Astrocyte (in vitro differentiated cells and primary cell): ENCODE measurements at regions not wholly inside any gene's neighbourhood (a gene's known extent, or its start where the extent isn't known, plus 50 kb on each side); places are given as distances from the start of the nearest gene placed in this dataset.

Experiments used
- DNase-seq: peaks from one replicate; pipeline ENCODE4 v3.0.0-alpha.2; 2010; ENCODE audit warnings: low read depth
- FAIRE-seq: peaks from 2 replicates; lab custom pipeline; 2011; peaks lifted over from hg19 to GRCh38; lab: Jason Lieb, UNC
- H2AFZ ChIP-seq: 2 replicates; pipeline ENCODE4 v1.6.0; 2012; ENCODE audit warnings: low read depth, low read length, inconsistent platforms
- H3K27ac ChIP-seq: 2 replicates; pipeline ENCODE4 v1.5.1; 2011; ENCODE audit warnings: low read depth, low read length, inconsistent platforms
- H3K27me3 ChIP-seq: 2 replicates; pipeline ENCODE4 v1.6.0; 2011; ENCODE audit warnings: low read length, inconsistent platforms; ENCODE audit not compliant: insufficient read depth
- H3K36me3 ChIP-seq: 2 replicates; pipeline ENCODE4 v1.5.1; 2011; ENCODE audit warnings: low read length, inconsistent platforms; ENCODE audit not compliant: insufficient read depth
- H3K4me1 ChIP-seq: 2 replicates; pipeline ENCODE4 v1.5.1; 2011; ENCODE audit warnings: low read length, inconsistent platforms; ENCODE audit not compliant: insufficient read depth
- H3K4me2 ChIP-seq: 2 replicates; pipeline ENCODE4 v1.6.0; 2012; ENCODE audit warnings: low read length, inconsistent platforms
- H3K4me3 ChIP-seq: 2 replicates; pipeline ENCODE4 v1.5.1; 2011; ENCODE audit warnings: low read depth, mild to moderate bottlenecking, low read length, inconsistent platforms; ENCODE audit not compliant: insufficient read depth
- H3K79me2 ChIP-seq: 2 replicates; pipeline ENCODE4 v1.6.0; 2012; ENCODE audit warnings: mild to moderate bottlenecking, low read length, inconsistent platforms; ENCODE audit not compliant: insufficient read depth
- H3K9ac ChIP-seq: 2 replicates; pipeline ENCODE4 v1.6.0; 2012; ENCODE audit warnings: mild to moderate bottlenecking, low read length, inconsistent platforms
- H3K9me3 ChIP-seq: 2 replicates; pipeline ENCODE4 v1.5.1; 2012; ENCODE audit warnings: low read depth, mild to moderate bottlenecking, low read length, inconsistent platforms; ENCODE audit not compliant: insufficient read depth
- H4K20me1 ChIP-seq: 2 replicates; pipeline ENCODE4 v1.6.0; 2012; ENCODE audit warnings: low read length, inconsistent platforms; ENCODE audit not compliant: insufficient read depth
- H3K27ac Mint-ChIP-seq: one replicate; pipeline ENCODE4 v1.8.0; 2021; ENCODE audit warnings: mild to moderate bottlenecking, mixed read lengths; ENCODE audit not compliant: unreplicated experiment
- H3K27me3 Mint-ChIP-seq: one replicate; pipeline ENCODE4 v1.8.0; 2021; ENCODE audit warnings: low read depth, mixed read lengths; ENCODE audit not compliant: unreplicated experiment
- H3K36me3 Mint-ChIP-seq: one replicate; pipeline ENCODE4 v1.8.0; 2021; ENCODE audit warnings: low read depth, mixed read lengths; ENCODE audit not compliant: unreplicated experiment
- H3K4me1 Mint-ChIP-seq: one replicate; pipeline ENCODE4 v1.8.0; 2021; ENCODE audit warnings: low read depth, mixed read lengths; ENCODE audit not compliant: unreplicated experiment
- H3K4me3 Mint-ChIP-seq: one replicate; pipeline ENCODE4 v1.8.0; 2021; ENCODE audit warnings: mild to moderate bottlenecking, moderate library complexity, mixed read lengths; ENCODE audit not compliant: unreplicated experiment
- H3K9me3 Mint-ChIP-seq: one replicate; pipeline ENCODE4 v1.8.0; 2021; ENCODE audit warnings: mild to moderate bottlenecking, mixed read lengths; ENCODE audit not compliant: unreplicated experiment
- EZH2 ChIP-seq: IDR thresholded peaks from 2 replicates; pipeline ENCODE4 v1.6.1; 2012; ENCODE audit warnings: mild to moderate bottlenecking, low read length, inconsistent platforms; ENCODE audit not compliant: insufficient read depth
- TF ChIP-seq, protein P1 (sequence below): IDR thresholded peaks from 2 replicates; pipeline ENCODE4 v1.5.1; 2011; ENCODE audit warnings: low read depth, mild to moderate bottlenecking, inconsistent platforms, low read length, moderate library complexity; ENCODE audit not compliant: insufficient read depth

DNA sequence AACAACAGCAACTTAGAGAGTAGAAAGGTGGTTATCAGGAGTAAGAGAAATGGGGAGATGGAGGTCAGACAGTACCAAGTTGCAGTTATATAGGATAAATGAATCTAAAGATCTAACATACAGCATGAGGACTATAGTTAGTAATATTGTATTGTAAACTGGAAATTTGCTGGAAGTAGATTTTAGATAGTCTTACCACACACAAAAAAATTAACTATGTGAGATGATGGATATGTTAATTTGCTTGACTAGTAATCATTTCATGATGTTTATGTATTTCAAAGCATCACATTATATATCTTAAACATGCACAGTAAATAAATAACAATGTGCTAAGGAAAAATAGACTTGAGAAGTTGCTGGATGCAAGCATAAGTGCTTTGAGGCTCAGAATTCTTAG is 622.1 kb downstream of the CCDC171 start:
- Histone ChIP-seq H3K9me3 (no peaks in the 10 kb centered on the region), H3K36me3 (no peaks in the 10 kb centered on the region), H3K4me3 (no peak overlapping the region), H2AFZ (no peak overlapping the region), H3K79me2 (no peaks in the 10 kb centered on the region), H3K4me1 (no peaks in the 10 kb centered on the region), H3K27ac (no peak overlapping the region), H4K20me1 (no peaks in the 10 kb centered on the region), H3K9ac (no peak overlapping the region), H3K27me3 (no peaks in the 10 kb centered on the region), H3K4me2 (no peak overlapping the region)
- H3K27me3 Mint-ChIP-seq = peaks cover 6% of the 10 kb centered on the region
- no peak for FAIRE-seq
- no peaks in the 10 kb centered on the region for H3K9me3 Mint-ChIP-seq
- DNase-seq = no peak
- H3K36me3 Mint-ChIP-seq = no peaks in the 10 kb centered on the region
- H3K27ac Mint-ChIP-seq = no peak overlapping the region
- TF ChIP-seq EZH2 = no peak
- TF ChIP-seq, protein P1, sequence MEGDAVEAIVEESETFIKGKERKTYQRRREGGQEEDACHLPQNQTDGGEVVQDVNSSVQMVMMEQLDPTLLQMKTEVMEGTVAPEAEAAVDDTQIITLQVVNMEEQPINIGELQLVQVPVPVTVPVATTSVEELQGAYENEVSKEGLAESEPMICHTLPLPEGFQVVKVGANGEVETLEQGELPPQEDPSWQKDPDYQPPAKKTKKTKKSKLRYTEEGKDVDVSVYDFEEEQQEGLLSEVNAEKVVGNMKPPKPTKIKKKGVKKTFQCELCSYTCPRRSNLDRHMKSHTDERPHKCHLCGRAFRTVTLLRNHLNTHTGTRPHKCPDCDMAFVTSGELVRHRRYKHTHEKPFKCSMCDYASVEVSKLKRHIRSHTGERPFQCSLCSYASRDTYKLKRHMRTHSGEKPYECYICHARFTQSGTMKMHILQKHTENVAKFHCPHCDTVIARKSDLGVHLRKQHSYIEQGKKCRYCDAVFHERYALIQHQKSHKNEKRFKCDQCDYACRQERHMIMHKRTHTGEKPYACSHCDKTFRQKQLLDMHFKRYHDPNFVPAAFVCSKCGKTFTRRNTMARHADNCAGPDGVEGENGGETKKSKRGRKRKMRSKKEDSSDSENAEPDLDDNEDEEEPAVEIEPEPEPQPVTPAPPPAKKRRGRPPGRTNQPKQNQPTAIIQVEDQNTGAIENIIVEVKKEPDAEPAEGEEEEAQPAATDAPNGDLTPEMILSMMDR = no peak
- peaks cover 4% of the 10 kb centered on the region for H3K4me1 Mint-ChIP-seq
- no peak overlapping the region for H3K4me3 Mint-ChIP-seq

DNA sequence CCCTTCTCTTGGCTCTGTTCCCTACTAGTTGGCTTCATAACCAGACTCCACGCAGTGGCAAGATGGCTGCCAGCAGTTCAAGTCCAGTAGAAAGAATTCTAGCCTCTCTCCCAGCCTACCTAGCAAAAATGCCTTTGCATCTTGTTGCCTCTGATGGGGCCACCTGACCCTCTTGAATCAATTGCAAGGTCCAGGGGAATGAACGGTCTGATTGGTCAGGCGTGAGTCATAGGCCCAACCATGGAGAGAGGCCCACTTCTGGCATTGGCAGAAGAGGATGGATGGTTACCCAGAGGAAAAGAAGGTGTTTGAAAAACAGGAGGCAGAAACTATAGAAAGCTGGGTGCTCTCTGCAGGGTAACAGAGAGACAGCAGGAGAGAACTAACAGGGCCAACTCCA is 622.6 kb downstream of the CCDC171 start:
- Histone ChIP-seq H3K79me2 (no peaks in the 10 kb centered on the region), H3K4me1 (no peaks in the 10 kb centered on the region), H4K20me1 (no peaks in the 10 kb centered on the region), H3K9me3 (no peaks in the 10 kb centered on the region), H3K27ac (no peak overlapping the region), H3K4me2 (no peak overlapping the region), H3K36me3 (no peaks in the 10 kb centered on the region), H3K27me3 (no peaks in the 10 kb centered on the region), H3K9ac (no peak overlapping the region), H3K4me3 (no peak overlapping the region), H2AFZ (no peak overlapping the region)
- H3K4me3 Mint-ChIP-seq = no peak overlapping the region
- FAIRE-seq (no peak), DNase-seq (no peak)
- H3K27me3 Mint-ChIP-seq = peaks cover 6% of the 10 kb centered on the region
- no peaks in the 10 kb centered on the region for H3K36me3 Mint-ChIP-seq
- no peak for TF ChIP-seq EZH2
- H3K4me1 Mint-ChIP-seq = peaks cover 8% of the 10 kb centered on the region
- no peaks in the 10 kb centered on the region for H3K9me3 Mint-ChIP-seq
- H3K27ac Mint-ChIP-seq = no peak overlapping the region

DNA sequence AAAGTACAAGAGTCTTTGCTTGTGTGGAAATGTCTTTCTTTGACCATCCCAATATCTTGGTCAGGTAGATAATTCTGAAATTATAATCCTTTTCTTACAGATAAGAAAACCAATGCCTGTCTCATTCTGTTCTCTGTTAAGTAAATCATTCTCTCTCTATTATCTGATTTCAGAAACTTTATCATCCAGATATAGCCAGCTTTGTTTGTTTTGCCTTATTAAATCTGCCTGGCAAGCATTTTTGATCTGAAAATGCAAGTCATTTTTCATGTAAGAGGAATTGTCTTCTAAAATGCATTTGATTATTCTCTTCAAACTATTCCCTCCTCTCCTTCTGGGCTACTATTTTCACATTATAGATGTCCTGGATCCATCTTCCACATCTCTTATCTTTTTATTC is 625.5 kb downstream of the CCDC171 start:
- H3K27ac ChIP-seq = no peak overlapping the region
- H3K36me3 Mint-ChIP-seq = no peaks in the 10 kb centered on the region
- no peaks in the 10 kb centered on the region for H3K9me3 Mint-ChIP-seq
- TF ChIP-seq, protein P1 = no peak
- TF ChIP-seq EZH2 = no peak
- H3K4me2 ChIP-seq = no peak overlapping the region
- H3K27me3 Mint-ChIP-seq = no peaks in the 10 kb centered on the region
- no peaks in the 10 kb centered on the region for H3K27me3 ChIP-seq
- no peaks in the 10 kb centered on the region for H3K9me3 ChIP-seq
- no peak for FAIRE-seq
- H3K4me3 ChIP-seq = no peak overlapping the region
- no peak overlapping the region for H3K4me3 Mint-ChIP-seq
- DNase-seq = no peak
- H4K20me1 ChIP-seq = no peaks in the 10 kb centered on the region
- H3K27ac Mint-ChIP-seq = no peak overlapping the region
- peaks cover 12% of the 10 kb centered on the region for H3K4me1 Mint-ChIP-seq
- H3K79me2 ChIP-seq = no peaks in the 10 kb centered on the region
- no peaks in the 10 kb centered on the region for H3K36me3 ChIP-seq
- no peak overlapping the region for H2AFZ ChIP-seq
- no peak overlapping the region for H3K9ac ChIP-seq
- H3K4me1 ChIP-seq = no peaks in the 10 kb centered on the region
